Mesendoderm (in vitro differentiated cells): ENCODE measurements at regions not wholly inside any gene's neighbourhood (a gene's known extent, or its start where the extent isn't known, plus 50 kb on each side); places are given as distances from the start of the nearest gene placed in this dataset.

Source experiments
- DNase-seq: peaks from one replicate; pipeline ENCODE4 v3.0.0; 2013
- H2AK5ac ChIP-seq: 2 replicates; pipeline ENCODE4 v1.6.1; 2013; ENCODE audit warnings: low read length, inconsistent platforms
- H2BK120ac ChIP-seq: 2 replicates; pipeline ENCODE4 v1.6.1; 2013; ENCODE audit warnings: low read depth, mild to moderate bottlenecking, low read length, moderate library complexity, mixed read lengths
- H2BK15ac ChIP-seq: replicated peaks from 2 replicates; pipeline ENCODE4 v1.6.1; 2013; ENCODE audit warnings: low read depth, mild to moderate bottlenecking, moderate library complexity
- H2BK5ac ChIP-seq: 2 replicates; pipeline ENCODE4 v1.6.1; 2013; ENCODE audit warnings: low read length, inconsistent platforms
- H3K18ac ChIP-seq: 2 replicates; pipeline ENCODE4 v1.6.1; 2013; ENCODE audit warnings: mild to moderate bottlenecking, low read length, mixed read lengths
- H3K23ac ChIP-seq: one replicate; pipeline ENCODE4 v1.6.1; 2013; ENCODE audit warnings: low read length
- H3K27ac ChIP-seq: 2 replicates; pipeline ENCODE4 v1.5.1; 2013; ENCODE audit warnings: low read depth, mild to moderate bottlenecking, inconsistent platforms, low read length, moderate library complexity
- H3K27me3 ChIP-seq: 2 replicates; pipeline ENCODE4 v1.6.1; 2013; ENCODE audit warnings: low read length, control low read depth, mild to moderate bottlenecking, inconsistent platforms; ENCODE audit not compliant: insufficient read depth, poor library complexity
- H3K36me3 ChIP-seq: 2 replicates; pipeline ENCODE4 v1.6.1; 2013; ENCODE audit warnings: low read length, inconsistent platforms; ENCODE audit not compliant: control insufficient read depth, insufficient read depth
- H3K4ac ChIP-seq: one replicate; pipeline ENCODE4 v1.6.1; 2013; ENCODE audit warnings: low read depth, mild to moderate bottlenecking, low read length, moderate library complexity
- H3K4me1 ChIP-seq: 2 replicates; pipeline ENCODE4 v1.6.1; 2013; ENCODE audit warnings: low read depth, low read length, inconsistent platforms; ENCODE audit not compliant: control insufficient read depth
- H3K4me2 ChIP-seq: 2 replicates; pipeline ENCODE4 v1.6.1; 2013; ENCODE audit warnings: low read length
- H3K4me3 ChIP-seq: 2 replicates; pipeline ENCODE4 v1.5.1; 2013; ENCODE audit warnings: mild to moderate bottlenecking, low read length
- H3K56ac ChIP-seq: one replicate; pipeline ENCODE4 v1.6.1; 2013; ENCODE audit warnings: low read length
- H3K79me1 ChIP-seq: 2 replicates; pipeline ENCODE4 v1.6.1; 2013; ENCODE audit warnings: low read length, inconsistent platforms
- H3K79me2 ChIP-seq: 2 replicates; pipeline ENCODE4 v1.6.1; 2013; ENCODE audit warnings: mild to moderate bottlenecking, low read length; ENCODE audit not compliant: control insufficient read depth, insufficient read depth
- H3K9ac ChIP-seq: 2 replicates; pipeline ENCODE4 v1.6.1; 2013; ENCODE audit warnings: low read length, inconsistent platforms
- H4K5ac ChIP-seq: one replicate; pipeline ENCODE4 v1.6.1; 2013; ENCODE audit warnings: low read length
- H4K8ac ChIP-seq: one replicate; pipeline ENCODE4 v1.6.1; 2013; ENCODE audit warnings: low read depth, mild to moderate bottlenecking, control low read depth, low read length, moderate library complexity
- WGBS: extraction: QIAGEN DNeasy Blood & Tissue Kit; methylation state at CpG from one replicate; pipeline ENCODE4 v1.1.7; 2013; ENCODE audit warnings: low lambda C conversion rate, missing lambda C conversion rate; ENCODE audit not compliant: insufficient coverage; ENCODE audit errors: extremely low coverage; 5-methylcytosine and 5-hydroxymethylcytosine counted together

DNA sequence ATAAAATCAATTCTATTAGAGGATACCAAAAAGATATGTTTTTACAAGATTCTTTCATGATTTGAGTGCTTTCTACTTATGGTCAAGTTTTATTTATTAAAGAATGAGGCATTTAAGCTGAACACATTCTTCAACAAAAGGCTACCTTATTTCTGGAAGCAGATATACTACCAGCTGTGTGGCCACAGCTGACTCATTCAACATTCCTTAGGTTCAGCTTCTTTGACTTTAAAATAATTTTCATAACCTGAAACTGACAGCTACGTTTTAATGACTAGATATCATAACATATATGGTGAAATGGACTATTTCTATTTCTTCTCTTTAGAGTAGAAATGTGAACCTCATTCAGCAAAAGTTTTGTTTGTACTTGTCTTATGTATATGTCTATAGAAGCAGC lies 414.2 kb upstream of the SEMA3C start:
- Histone ChIP-seq H3K79me2 (no peaks in the 10 kb centered on the region), H3K4me3 (no peak overlapping the region), H3K27ac (no peak overlapping the region), H3K56ac (no peak overlapping the region), H3K18ac (no peak overlapping the region), H3K27me3 (no peaks in the 10 kb centered on the region), H2BK120ac (no peak overlapping the region), H4K8ac (no peak overlapping the region), H3K4ac (no peak overlapping the region), H3K79me1 (no peaks in the 10 kb centered on the region), H2BK15ac (no peak overlapping the region), H3K4me2 (no peak overlapping the region), H2BK5ac (no peak overlapping the region), H2AK5ac (no peak overlapping the region), H3K36me3 (no peaks in the 10 kb centered on the region), H3K9ac (no peak overlapping the region), H3K4me1 (no peaks in the 10 kb centered on the region), H3K23ac (no peak overlapping the region), H4K5ac (no peak overlapping the region)
- DNase-seq: no peak
- WGBS: no CpG with 5 or more reads among the region's 1 CpG

DNA sequence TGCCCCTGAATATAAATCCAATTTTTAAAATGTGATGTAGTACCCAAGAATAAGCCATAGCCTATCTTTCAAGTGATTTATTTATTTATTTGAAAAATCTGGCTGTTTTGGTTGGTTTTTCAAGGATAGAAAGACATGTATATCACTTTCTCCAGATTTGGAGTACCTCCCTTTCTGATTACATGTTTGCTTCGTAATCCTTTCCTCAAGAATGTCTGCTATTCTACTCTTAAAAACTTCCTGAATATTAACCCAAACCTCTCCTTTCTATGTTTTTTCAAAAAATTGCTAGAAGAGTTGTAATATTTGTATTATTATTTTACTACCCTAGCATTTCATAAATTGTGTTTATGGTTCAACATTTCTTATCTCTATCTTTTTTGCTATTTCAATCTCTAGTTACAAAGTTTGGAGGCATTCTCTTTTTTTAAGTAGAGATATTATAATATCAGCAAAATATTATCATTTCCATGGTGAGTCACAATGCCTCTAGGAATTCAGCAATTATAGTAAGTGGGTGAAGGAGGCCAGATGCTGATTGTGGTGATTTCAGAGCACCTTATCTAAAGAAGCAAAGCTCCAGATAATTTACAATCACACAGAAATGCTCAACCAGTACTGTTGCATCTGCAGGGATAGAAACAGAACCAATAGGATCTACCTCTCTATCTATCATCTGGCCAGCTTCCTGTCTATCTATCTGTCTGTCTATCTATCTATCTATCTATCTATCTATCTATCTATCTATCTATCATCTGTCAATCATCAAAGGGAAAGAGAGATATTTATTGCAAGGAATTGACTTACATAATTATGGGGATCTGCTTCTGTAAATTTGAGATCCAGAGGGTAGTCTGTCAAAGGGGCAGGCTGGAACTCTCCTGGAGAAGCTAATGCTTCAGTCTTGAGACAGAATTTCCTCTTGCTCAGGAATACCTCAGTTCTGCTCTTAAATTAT lies 412.5 kb upstream of the SEMA3C start:
- H3K9ac ChIP-seq: no peak overlapping the region
- H3K36me3 ChIP-seq: no peaks in the 10 kb centered on the region
- no peak overlapping the region for H3K4me3 ChIP-seq
- DNase-seq: peak; percentile 63
- H2BK15ac ChIP-seq: no peak overlapping the region
- H3K4ac ChIP-seq: no peak overlapping the region
- H3K56ac ChIP-seq: no peak overlapping the region
- H3K4me2 ChIP-seq: no peak overlapping the region
- H3K79me2 ChIP-seq: no peaks in the 10 kb centered on the region
- no peak overlapping the region for H2BK120ac ChIP-seq
- H3K27me3 ChIP-seq: no peaks in the 10 kb centered on the region
- no peak overlapping the region for H4K8ac ChIP-seq
- no peaks in the 10 kb centered on the region for H3K4me1 ChIP-seq
- no peak overlapping the region for H2BK5ac ChIP-seq
- H3K23ac ChIP-seq: no peak overlapping the region
- no peak overlapping the region for H2AK5ac ChIP-seq
- no CpG with 5 or more reads among the region's 1 CpG for WGBS
- H3K27ac ChIP-seq: no peak overlapping the region
- H3K18ac ChIP-seq: no peak overlapping the region
- H4K5ac ChIP-seq: no peak overlapping the region
- H3K79me1 ChIP-seq: no peaks in the 10 kb centered on the region

DNA sequence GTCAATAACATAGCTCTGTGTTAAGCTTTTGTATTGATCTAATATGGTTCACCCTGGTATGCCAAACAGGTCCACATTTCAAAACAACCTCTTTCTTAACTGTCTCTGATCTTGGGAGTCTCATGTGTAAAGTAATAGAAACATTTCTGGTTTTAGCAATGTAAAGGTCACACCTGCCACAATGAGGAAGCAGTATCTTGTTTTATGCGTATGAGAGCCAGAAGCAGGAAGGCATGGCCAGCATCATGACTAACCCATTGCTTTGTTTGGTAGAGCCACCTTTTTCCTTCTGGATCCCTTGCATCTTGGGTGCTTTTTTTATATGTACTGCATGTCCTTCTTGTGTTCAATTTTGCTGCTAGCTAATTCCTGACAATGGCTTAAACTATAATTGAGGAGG lies 411.3 kb upstream of the SEMA3C start:
- Histone ChIP-seq H2AK5ac (no peak overlapping the region), H3K4me1 (no peaks in the 10 kb centered on the region), H3K79me1 (no peaks in the 10 kb centered on the region), H4K8ac (no peak overlapping the region), H2BK120ac (no peak overlapping the region), H3K36me3 (no peaks in the 10 kb centered on the region), H3K18ac (no peak overlapping the region), H3K4ac (no peak overlapping the region), H3K23ac (no peak overlapping the region), H3K4me2 (no peak overlapping the region), H3K4me3 (no peak overlapping the region), H4K5ac (no peak overlapping the region), H3K56ac (no peak overlapping the region), H3K27ac (no peak overlapping the region), H2BK15ac (no peak overlapping the region), H3K27me3 (no peaks in the 10 kb centered on the region), H3K79me2 (no peaks in the 10 kb centered on the region), H3K9ac (no peak overlapping the region), H2BK5ac (no peak overlapping the region)
- no CpG with 5 or more reads among the region's 1 CpG for WGBS
- no peak for DNase-seq

DNA sequence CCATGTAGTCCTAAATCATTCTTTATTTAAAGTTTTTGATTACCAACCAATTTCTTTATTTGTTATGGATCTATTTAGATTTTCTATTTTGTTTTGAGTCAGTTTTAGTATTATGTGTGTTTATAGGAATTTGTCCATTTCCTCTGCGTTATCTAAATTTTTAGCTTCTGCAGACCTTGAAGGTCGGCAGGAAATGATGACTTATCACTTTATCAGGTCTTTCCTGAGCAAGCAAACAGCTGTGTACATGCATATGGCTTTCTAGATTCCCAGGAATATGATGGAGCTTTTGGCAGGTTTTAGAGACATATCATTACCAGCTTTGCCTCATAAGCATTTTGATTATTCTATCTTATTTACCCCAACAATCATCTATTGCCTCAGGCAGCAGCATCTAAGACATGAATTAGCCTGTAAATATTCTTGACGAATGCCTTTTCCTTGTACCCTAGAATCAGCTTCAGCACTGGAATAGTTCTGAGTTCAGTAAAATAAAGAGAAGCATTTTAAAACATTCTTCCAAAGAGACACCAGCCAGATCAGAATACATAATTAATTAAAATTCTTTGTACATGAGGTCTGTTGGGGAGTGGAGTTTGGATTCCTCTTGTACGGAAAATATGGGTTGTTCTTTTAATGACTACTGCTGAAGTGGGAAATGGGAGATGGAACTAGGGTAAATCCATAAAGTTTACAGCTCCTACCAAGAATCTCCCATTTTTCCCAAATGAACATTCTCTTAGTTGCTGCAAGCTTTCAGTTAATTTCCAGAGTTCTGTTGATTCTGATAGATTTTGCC lies 408.8 kb upstream of the SEMA3C start:
- H3K79me2 ChIP-seq: no peaks in the 10 kb centered on the region
- no peak overlapping the region for H3K9ac ChIP-seq
- H2BK15ac ChIP-seq: no peak overlapping the region
- no peak overlapping the region for H3K4me3 ChIP-seq
- no peaks in the 10 kb centered on the region for H3K79me1 ChIP-seq
- H3K27me3 ChIP-seq: no peaks in the 10 kb centered on the region
- H3K23ac ChIP-seq: no peak overlapping the region
- no peak overlapping the region for H2BK120ac ChIP-seq
- no peak overlapping the region for H3K18ac ChIP-seq
- H2AK5ac ChIP-seq: no peak overlapping the region
- no peak overlapping the region for H3K56ac ChIP-seq
- H2BK5ac ChIP-seq: no peak overlapping the region
- H3K36me3 ChIP-seq: no peaks in the 10 kb centered on the region
- WGBS: no CpG with 5 or more reads among the region's 4 CpGs
- no peak overlapping the region for H3K4me2 ChIP-seq
- no peak for DNase-seq
- no peaks in the 10 kb centered on the region for H3K4me1 ChIP-seq
- H4K8ac ChIP-seq: no peak overlapping the region
- no peak overlapping the region for H3K27ac ChIP-seq
- no peak overlapping the region for H4K5ac ChIP-seq
- no peak overlapping the region for H3K4ac ChIP-seq

DNA sequence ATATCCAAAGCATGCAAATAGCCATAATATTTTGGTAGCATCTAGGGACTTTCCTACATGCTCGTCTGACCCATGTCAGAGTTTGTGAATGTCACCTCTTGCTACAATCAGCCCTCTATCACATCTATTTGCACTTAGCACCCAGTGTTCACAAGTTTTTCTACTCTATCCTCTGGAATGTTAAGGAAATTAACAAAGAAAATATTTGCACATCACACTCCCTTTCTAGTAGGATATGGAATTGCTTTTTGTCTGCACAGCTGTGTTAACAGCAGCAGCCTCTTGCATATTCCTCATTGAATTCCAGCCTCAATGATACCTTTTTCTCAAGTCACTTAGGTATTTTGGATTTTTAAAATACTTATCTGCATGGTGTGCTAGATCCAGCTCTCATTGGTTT lies 403.1 kb upstream of the SEMA3C start:
- H3K4me2 ChIP-seq: no peak overlapping the region
- no peaks in the 10 kb centered on the region for H3K27me3 ChIP-seq
- H3K79me1 ChIP-seq: no peaks in the 10 kb centered on the region
- no peaks in the 10 kb centered on the region for H3K79me2 ChIP-seq
- no peaks in the 10 kb centered on the region for H3K36me3 ChIP-seq
- H2BK15ac ChIP-seq: no peak overlapping the region
- DNase-seq: peak; percentile 61
- peak overlapping the region; percentile 73 for H3K27ac ChIP-seq
- no CpG with 5 or more reads among the region's 1 CpG for WGBS
- no peak overlapping the region for H3K9ac ChIP-seq
- H4K8ac ChIP-seq: no peak overlapping the region
- H3K23ac ChIP-seq: no peak overlapping the region
- no peak overlapping the region for H3K4ac ChIP-seq
- no peak overlapping the region for H2BK120ac ChIP-seq
- no peak overlapping the region for H2AK5ac ChIP-seq
- H4K5ac ChIP-seq: no peak overlapping the region
- H3K18ac ChIP-seq: peak overlapping the region; percentile 98
- no peak overlapping the region for H3K4me3 ChIP-seq
- H3K56ac ChIP-seq: no peak overlapping the region
- no peak overlapping the region for H2BK5ac ChIP-seq
- H3K4me1 ChIP-seq: peaks cover 6% of the 10 kb centered on the region
